GM13977 (cell line): ENCODE measurements at regions not wholly inside any gene's neighbourhood (a gene's known extent, or its start where the extent isn't known, plus 50 kb on each side); places are given as distances from the start of the nearest gene placed in this dataset.

Experiments used
- DNase-seq: peaks from one replicate; pipeline ENCODE4 v3.0.0; 2012; ENCODE audit warnings: low spot score
- CTCF ChIP-seq: IDR thresholded peaks from 2 replicates; pipeline ENCODE4 v1.5.1; 2012; ENCODE audit warnings: mild to moderate bottlenecking, control low read depth; ENCODE audit not compliant: insufficient read depth; ENCODE audit errors: extremely low read depth, missing control alignments
- in situ Hi-C: fragments of 300-500 bp; cut with MboI; formaldehyde crosslinking; loops from one replicate; pipeline ENCODE4 v1.12.0; 2022; ENCODE audit warnings: low sequenced_read_pairs, low pct_unique_long_range_greater_than_20kb, mixed read lengths, inconsistent platforms; ENCODE audit not compliant: unreplicated experiment

DNA sequence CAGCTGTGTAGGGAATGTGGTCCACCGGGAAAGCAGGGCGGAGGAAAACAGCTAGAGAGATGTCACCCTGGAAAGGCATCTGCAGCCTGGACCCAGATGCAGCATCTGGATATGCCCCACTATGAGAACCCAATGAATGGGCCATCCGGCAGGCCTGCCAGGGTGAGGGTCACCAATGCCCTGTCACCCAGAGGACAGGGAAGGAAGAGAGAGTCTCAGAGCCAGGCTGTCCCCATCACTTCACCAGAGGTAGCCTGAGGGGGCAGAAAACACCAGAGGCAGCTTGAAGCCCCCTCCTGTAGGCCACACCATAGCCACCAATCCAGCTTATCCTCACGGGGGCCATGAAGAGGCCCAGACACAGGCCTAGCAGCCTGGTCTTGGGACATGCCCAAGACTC lies 118.8 kb downstream of the TUBA3C start:
- in situ Hi-C loops: no loop called here
- no peak for TF ChIP-seq CTCF
- no peak for DNase-seq

GRCh38 chr13:19062019-19062646 lies 119.5 kb downstream of the TUBA3C start:
- in situ Hi-C loops: no loop called here
- DNase-seq: no peak
- TF ChIP-seq CTCF: no peak

GRCh38 chr13:19061278-19061677 lies 120.3 kb downstream of the TUBA3C start:
- in situ Hi-C loops: no loop called here

DNA sequence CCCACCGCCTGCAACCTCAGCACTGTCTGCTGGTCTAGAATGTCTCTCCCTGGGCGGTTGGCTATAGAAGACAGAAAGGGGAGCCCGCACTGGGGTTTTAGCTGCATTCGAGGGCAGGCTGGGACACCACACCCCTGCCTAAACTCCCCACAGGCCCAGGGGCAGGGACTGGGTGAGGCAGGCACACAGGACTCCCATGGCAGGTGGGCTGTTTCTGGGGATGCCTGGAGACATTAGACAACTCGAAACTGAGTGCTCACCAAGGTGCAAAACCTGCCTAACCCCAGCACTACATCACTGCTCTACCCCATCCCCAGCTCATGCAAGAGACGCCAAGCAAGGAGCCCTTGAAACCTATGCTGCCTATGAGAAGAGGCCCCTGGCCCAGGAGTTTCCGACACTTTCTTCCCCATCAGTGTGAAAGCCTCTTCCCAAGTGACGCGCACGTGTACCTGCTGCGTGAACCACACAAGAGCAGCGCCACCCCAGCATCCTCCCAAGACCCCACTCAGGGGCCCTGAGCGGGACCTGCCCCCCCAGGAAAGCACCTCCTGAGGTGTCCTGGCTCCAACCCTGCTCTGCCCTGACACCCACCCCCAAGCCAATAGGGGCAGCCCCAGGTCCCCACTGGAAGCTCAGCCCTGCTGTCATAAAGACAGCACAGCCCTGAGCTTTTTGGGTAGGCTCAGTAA lies 121.2 kb downstream of the TUBA3C start:
- no peak for TF ChIP-seq CTCF
- in situ Hi-C loops: no loop called here
- DNase-seq: no peak

More at GRCh38 chr13:19061278-19061677, 120.3 kb downstream of the TUBA3C start:
- TF ChIP-seq CTCF: no peak
- no peak for DNase-seq

- no peak for TF ChIP-seq CTCF
- no peak for DNase-seq
- in situ Hi-C loops: no loop called here
These were observed 122.4 kb downstream of the TUBA3C start for GRCh38 chr13:19059016-19059780.

DNA sequence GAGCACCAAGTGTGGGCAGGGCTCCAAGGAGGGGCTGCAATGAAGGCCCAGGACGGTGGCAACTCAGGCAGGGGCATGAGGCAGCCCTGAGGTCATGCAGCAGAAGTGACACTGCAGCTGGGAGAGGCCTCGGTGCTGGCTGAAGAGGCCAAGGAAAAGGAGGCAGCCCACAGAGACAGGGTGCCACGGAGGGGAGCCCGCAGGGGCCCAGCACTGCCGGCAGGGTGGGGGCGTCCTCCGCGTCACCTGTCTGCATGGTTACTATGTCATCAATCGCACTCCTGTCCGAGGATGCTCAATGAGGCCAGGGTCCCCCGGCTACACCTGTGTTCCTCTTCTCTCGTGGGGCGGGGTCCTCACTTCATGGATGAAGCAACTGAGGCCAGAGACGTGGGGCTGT lies 123.1 kb downstream of the TUBA3C start:
- DNase-seq: no peak

More for the DNA sequence above, 123.1 kb downstream of the TUBA3C start:
- in situ Hi-C loops: no loop called here
- no peak for TF ChIP-seq CTCF
